GM23338 (cell line): ENCODE measurements at regions not wholly inside any gene's neighbourhood (a gene's known extent, or its start where the extent isn't known, plus 50 kb on each side); places are given as distances from the start of the nearest gene placed in this dataset.

Experiments
- ATAC-seq: fragments of 200-7000 bp; cut with Tn5 transposase; 3 replicates; pipeline ENCODE4 v1.9.1; 2020
- DNase-seq: peaks from one replicate; pipeline ENCODE4 v3.0.0-alpha.2; 2015; ENCODE audit warnings: low spot score
- H2AFZ ChIP-seq: fragments of 200-600 bp; sonication (generic); 2 replicates; pipeline ENCODE4 v1.8.0; 2016; ENCODE audit warnings: antibody characterized with exemption, mild to moderate bottlenecking, moderate library complexity
- H3F3A ChIP-seq: fragments of 200-600 bp; sonication (generic); replicated peaks from 2 replicates; pipeline ENCODE4 v1.8.0; 2017; ENCODE audit warnings: antibody characterized with exemption, mixed run types, low read depth
- H3K27ac ChIP-seq: fragments of 200-600 bp; sonication (generic); 2 replicates; pipeline ENCODE4 v1.6.1; 2016; ENCODE audit warnings: low read depth
- H3K27me3 ChIP-seq: fragments of 200-600 bp; sonication (generic); 2 replicates; pipeline ENCODE4 v1.8.0; 2016; ENCODE audit warnings: mild to moderate bottlenecking, mixed run types, moderate library complexity; ENCODE audit not compliant: insufficient read depth
- H3K36me3 ChIP-seq: fragments of 200-600 bp; sonication (generic); 2 replicates; pipeline ENCODE4 v1.8.0; 2016; ENCODE audit warnings: mild to moderate bottlenecking; ENCODE audit not compliant: insufficient read depth
- H3K4me1 ChIP-seq: fragments of 200-600 bp; sonication (generic); 2 replicates; pipeline ENCODE4 v1.8.0; 2016; ENCODE audit warnings: mild to moderate bottlenecking, moderate library complexity; ENCODE audit not compliant: insufficient read depth
- H3K4me2 ChIP-seq: fragments of 200-600 bp; sonication (generic); 2 replicates; pipeline ENCODE4 v1.7.1; 2017; ENCODE audit warnings: mixed run types
- H3K4me3 ChIP-seq: fragments of 200-600 bp; sonication (generic); 2 replicates; pipeline ENCODE4 v1.6.1; 2016; ENCODE audit warnings: mixed run types
- H3K79me2 ChIP-seq: fragments of 200-600 bp; sonication (generic); replicated peaks from 2 replicates; pipeline ENCODE4 v1.8.0; 2017; ENCODE audit warnings: mild to moderate bottlenecking; ENCODE audit not compliant: insufficient read depth
- H3K9me2 ChIP-seq: fragments of 200-600 bp; sonication (generic); 2 replicates; pipeline ENCODE4 v1.8.0; 2017; ENCODE audit not compliant: insufficient read depth
- H4K20me1 ChIP-seq: fragments of 200-600 bp; sonication (generic); replicated peaks from 2 replicates; pipeline ENCODE4 v1.8.0; 2017; ENCODE audit warnings: mild to moderate bottlenecking; ENCODE audit not compliant: insufficient read depth
- H3K27ac Mint-ChIP-seq: 2 replicates; pipeline ENCODE4 v1.8.0; 2020; ENCODE audit warnings: inconsistent platforms, mild to moderate bottlenecking, moderate library complexity, mixed read lengths
- H3K27me3 Mint-ChIP-seq: 3 replicates; pipeline ENCODE4 v1.8.0; 2022; ENCODE audit warnings: low read depth, mild to moderate bottlenecking, moderate library complexity, mixed read lengths, inconsistent platforms; ENCODE audit not compliant: insufficient read depth, poor library complexity
- H3K36me3 Mint-ChIP-seq: 3 replicates; pipeline ENCODE4 v1.8.0; 2021; ENCODE audit warnings: low read depth, mild to moderate bottlenecking, inconsistent platforms, moderate library complexity, mixed read lengths
- H3K4me1 Mint-ChIP-seq: 3 replicates; pipeline ENCODE4 v1.8.0; 2020; ENCODE audit warnings: mild to moderate bottlenecking, inconsistent platforms, mixed read lengths
- H3K4me3 Mint-ChIP-seq: 3 replicates; pipeline ENCODE4 v1.8.0; 2021; ENCODE audit warnings: moderate library complexity, mild to moderate bottlenecking, inconsistent platforms, mixed read lengths
- H3K9me3 Mint-ChIP-seq: 3 replicates; pipeline ENCODE4 v1.8.0; 2020; ENCODE audit warnings: moderate library complexity, mild to moderate bottlenecking, inconsistent platforms, mixed read lengths
- CREB1 ChIP-seq: fragments of 250-450 bp; sonication (Bioruptor Pico); IDR thresholded peaks from 2 replicates; pipeline ENCODE4 v1.5.0; 2020; ENCODE audit warnings: low read depth, mild to moderate bottlenecking, moderate library complexity
- CTCF ChIP-seq, 2 experiments: fragments of 200-600 bp in 1 of 2; sonication (generic) in 1 of 2; conservative IDR thresholded peaks; 2 replicates each; pipeline versions ENCODE4 v1.5.1 to v1.6.1; 2016 to 2017; ENCODE audit warnings: antibody characterized with exemption in 2 of 2, low read depth in 2 of 2, mild to moderate bottlenecking in 2 of 2, moderate library complexity in 1 of 2
- EZH2 ChIP-seq: fragments of 200-600 bp; sonication (generic); IDR thresholded peaks from one replicate; pipeline ENCODE4 v1.8.0; 2017; ENCODE audit warnings: antibody characterized with exemption, mild to moderate bottlenecking, low read depth; ENCODE audit not compliant: unreplicated experiment
- JUNB ChIP-seq: IDR thresholded peaks from one replicate; pipeline ENCODE4 v1.6.1; 2016; ENCODE audit warnings: antibody characterized with exemption; ENCODE audit not compliant: unreplicated experiment
- POLR2AphosphoS5 ChIP-seq: IDR thresholded peaks from 2 replicates; pipeline ENCODE4 v1.6.1; 2016; ENCODE audit warnings: antibody characterized with exemption, low read depth
- ZNF114 ChIP-seq: fragments of 250-450 bp; sonication (Bioruptor Pico); IDR thresholded peaks from 2 replicates; pipeline ENCODE4 v1.5.0; 2020; ENCODE audit warnings: mild to moderate bottlenecking, moderate library complexity
- ZNF331 ChIP-seq: fragments of 250-450 bp; sonication (Bioruptor Pico); IDR thresholded peaks from 2 replicates; pipeline ENCODE4 v1.5.0; 2020; ENCODE audit warnings: low read depth, mild to moderate bottlenecking, moderate library complexity
- TF ChIP-seq, protein P1 (sequence below): IDR thresholded peaks from one replicate; pipeline ENCODE4 v1.6.1; 2018; ENCODE audit warnings: antibody characterized with exemption; ENCODE audit not compliant: unreplicated experiment
- TF ChIP-seq, protein P2 (sequence below): fragments of 250-450 bp; sonication (Bioruptor Pico); IDR thresholded peaks from 2 replicates; pipeline ENCODE4 v1.5.0; 2020; ENCODE audit warnings: mild to moderate bottlenecking, moderate library complexity

DNA sequence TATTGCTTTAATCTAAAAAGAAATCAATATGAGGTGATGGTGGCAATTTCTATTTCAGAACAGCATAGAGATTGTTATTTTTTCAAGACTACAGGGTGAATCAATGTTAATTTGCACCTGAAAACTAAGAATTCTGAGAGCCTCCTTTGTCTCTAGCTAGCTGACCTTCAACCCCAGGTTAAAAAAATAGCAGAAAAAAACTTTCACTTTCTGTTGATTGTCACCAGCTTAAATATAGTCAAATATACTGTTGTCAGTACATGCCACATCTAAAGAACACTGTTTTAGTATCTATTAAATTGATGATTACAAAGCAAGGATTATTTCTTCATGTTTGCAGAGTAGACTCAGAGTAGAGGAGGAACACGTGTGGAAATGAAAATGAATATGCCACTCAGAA, 1371.4 kb downstream of the MAT2B start (continued):
- no peak for TF ChIP-seq ZNF331 (CRISPR knock-in tag)
- TF ChIP-seq, protein P1, sequence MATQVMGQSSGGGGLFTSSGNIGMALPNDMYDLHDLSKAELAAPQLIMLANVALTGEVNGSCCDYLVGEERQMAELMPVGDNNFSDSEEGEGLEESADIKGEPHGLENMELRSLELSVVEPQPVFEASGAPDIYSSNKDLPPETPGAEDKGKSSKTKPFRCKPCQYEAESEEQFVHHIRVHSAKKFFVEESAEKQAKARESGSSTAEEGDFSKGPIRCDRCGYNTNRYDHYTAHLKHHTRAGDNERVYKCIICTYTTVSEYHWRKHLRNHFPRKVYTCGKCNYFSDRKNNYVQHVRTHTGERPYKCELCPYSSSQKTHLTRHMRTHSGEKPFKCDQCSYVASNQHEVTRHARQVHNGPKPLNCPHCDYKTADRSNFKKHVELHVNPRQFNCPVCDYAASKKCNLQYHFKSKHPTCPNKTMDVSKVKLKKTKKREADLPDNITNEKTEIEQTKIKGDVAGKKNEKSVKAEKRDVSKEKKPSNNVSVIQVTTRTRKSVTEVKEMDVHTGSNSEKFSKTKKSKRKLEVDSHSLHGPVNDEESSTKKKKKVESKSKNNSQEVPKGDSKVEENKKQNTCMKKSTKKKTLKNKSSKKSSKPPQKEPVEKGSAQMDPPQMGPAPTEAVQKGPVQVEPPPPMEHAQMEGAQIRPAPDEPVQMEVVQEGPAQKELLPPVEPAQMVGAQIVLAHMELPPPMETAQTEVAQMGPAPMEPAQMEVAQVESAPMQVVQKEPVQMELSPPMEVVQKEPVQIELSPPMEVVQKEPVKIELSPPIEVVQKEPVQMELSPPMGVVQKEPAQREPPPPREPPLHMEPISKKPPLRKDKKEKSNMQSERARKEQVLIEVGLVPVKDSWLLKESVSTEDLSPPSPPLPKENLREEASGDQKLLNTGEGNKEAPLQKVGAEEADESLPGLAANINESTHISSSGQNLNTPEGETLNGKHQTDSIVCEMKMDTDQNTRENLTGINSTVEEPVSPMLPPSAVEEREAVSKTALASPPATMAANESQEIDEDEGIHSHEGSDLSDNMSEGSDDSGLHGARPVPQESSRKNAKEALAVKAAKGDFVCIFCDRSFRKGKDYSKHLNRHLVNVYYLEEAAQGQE: no peak
- no peak for TF ChIP-seq CTCF (conservative IDR thresholded peaks at IDR 0.05; ENCODE audit: low read depth in 2 of 2)

- H3K36me3 Mint-ChIP-seq: peaks cover 8% of the 10 kb centered on the region; the same call in 2 of the 3 replicates
- H3K9me3 Mint-ChIP-seq: peaks cover 4% of the 10 kb centered on the region; the same call in 2 of the 3 replicates
- Histone ChIP-seq H3K4me1 (no peaks in the 10 kb centered on the region), H3K27ac (no peak overlapping the region), H3K4me3 (no peak overlapping the region), H3K4me2 (no peak overlapping the region), H2AFZ (no peak overlapping the region), H3K9me2 (no peaks in the 10 kb centered on the region; the same call in 1 of the 2 replicates), H3F3A (no peaks in the 10 kb centered on the region), H3K79me2 (no peaks in the 10 kb centered on the region), H4K20me1 (no peaks in the 10 kb centered on the region), H3K36me3 (no peaks in the 10 kb centered on the region), H3K27me3 (no peaks in the 10 kb centered on the region)
- DNase-seq (no peak), ATAC-seq (no peak)
- H3K4me3 Mint-ChIP-seq: no peak overlapping the region
- no peaks in the 10 kb centered on the region for H3K27me3 Mint-ChIP-seq
- H3K27ac Mint-ChIP-seq: no peak overlapping the region
- no peaks in the 10 kb centered on the region for H3K4me1 Mint-ChIP-seq
- TF ChIP-seq, protein P1: no peak
- no peak for TF ChIP-seq CREB1 (CRISPR knock-in tag)
- no peak for TF ChIP-seq EZH2
- TF ChIP-seq ZNF114 (CRISPR knock-in tag): no peak
- no peak for TF ChIP-seq ZNF331 (CRISPR knock-in tag)
- TF ChIP-seq, protein P2, sequence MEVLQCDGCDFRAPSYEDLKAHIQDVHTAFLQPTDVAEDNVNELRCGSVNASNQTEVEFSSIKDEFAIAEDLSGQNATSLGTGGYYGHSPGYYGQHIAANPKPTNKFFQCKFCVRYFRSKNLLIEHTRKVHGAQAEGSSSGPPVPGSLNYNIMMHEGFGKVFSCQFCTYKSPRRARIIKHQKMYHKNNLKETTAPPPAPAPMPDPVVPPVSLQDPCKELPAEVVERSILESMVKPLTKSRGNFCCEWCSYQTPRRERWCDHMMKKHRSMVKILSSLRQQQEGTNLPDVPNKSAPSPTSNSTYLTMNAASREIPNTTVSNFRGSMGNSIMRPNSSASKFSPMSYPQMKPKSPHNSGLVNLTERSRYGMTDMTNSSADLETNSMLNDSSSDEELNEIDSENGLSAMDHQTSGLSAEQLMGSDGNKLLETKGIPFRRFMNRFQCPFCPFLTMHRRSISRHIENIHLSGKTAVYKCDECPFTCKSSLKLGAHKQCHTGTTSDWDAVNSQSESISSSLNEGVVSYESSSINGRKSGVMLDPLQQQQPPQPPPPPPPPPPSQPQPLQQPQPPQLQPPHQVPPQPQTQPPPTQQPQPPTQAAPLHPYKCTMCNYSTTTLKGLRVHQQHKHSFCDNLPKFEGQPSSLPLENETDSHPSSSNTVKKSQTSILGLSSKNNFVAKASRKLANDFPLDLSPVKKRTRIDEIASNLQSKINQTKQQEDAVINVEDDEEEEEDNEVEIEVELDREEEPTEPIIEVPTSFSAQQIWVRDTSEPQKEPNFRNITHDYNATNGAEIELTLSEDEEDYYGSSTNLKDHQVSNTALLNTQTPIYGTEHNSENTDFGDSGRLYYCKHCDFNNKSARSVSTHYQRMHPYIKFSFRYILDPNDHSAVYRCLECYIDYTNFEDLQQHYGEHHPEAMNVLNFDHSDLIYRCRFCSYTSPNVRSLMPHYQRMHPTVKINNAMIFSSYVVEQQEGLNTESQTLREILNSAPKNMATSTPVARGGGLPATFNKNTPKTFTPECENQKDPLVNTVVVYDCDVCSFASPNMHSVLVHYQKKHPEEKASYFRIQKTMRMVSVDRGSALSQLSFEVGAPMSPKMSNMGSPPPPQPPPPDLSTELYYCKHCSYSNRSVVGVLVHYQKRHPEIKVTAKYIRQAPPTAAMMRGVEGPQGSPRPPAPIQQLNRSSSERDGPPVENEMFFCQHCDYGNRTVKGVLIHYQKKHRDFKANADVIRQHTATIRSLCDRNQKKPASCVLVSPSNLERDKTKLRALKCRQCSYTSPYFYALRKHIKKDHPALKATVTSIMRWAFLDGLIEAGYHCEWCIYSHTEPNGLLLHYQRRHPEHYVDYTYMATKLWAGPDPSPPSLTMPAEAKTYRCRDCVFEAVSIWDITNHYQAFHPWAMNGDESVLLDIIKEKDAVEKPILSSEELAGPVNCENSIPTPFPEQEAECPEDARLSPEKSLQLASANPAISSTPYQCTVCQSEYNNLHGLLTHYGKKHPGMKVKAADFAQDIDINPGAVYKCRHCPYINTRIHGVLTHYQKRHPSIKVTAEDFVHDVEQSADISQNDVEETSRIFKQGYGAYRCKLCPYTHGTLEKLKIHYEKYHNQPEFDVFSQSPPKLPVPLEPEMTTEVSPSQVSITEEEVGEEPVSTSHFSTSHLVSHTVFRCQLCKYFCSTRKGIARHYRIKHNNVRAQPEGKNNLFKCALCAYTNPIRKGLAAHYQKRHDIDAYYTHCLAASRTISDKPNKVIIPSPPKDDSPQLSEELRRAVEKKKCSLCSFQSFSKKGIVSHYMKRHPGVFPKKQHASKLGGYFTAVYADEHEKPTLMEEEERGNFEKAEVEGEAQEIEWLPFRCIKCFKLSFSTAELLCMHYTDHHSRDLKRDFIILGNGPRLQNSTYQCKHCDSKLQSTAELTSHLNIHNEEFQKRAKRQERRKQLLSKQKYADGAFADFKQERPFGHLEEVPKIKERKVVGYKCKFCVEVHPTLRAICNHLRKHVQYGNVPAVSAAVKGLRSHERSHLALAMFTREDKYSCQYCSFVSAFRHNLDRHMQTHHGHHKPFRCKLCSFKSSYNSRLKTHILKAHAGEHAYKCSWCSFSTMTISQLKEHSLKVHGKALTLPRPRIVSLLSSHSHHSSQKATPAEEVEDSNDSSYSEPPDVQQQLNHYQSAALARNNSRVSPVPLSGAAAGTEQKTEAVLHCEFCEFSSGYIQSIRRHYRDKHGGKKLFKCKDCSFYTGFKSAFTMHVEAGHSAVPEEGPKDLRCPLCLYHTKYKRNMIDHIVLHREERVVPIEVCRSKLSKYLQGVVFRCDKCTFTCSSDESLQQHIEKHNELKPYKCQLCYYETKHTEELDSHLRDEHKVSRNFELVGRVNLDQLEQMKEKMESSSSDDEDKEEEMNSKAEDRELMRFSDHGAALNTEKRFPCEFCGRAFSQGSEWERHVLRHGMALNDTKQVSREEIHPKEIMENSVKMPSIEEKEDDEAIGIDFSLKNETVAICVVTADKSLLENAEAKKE (CRISPR knock-in tag): no peak
- no peak for TF ChIP-seq POLR2AphosphoS5
- no peak for TF ChIP-seq JUNB
Observed at GRCh38 chr5:164881442-164881841, 1376.0 kb downstream of the MAT2B start.
